Subcutaneous abdominal adipose tissue (tissue), 5 donors: ENCODE measurements at regions not wholly inside any gene's neighbourhood (a gene's known extent, or its start where the extent isn't known, plus 50 kb on each side); places are given as distances from the start of the nearest gene placed in this dataset.
A peak's percentile ranks its signal among the peaks of the same experiment; 100 is the strongest.

Experiments
- H3K27ac ChIP-seq: one replicate; pipeline ENCODE4 v1.7.0; 2013; ENCODE audit warnings: low read depth, mild to moderate bottlenecking, inconsistent platforms, low read length, moderate library complexity
- H3K27me3 ChIP-seq, 5 donors: one replicate each; pipeline ENCODE4 v1.7.0; 2013; ENCODE audit warnings: low read length in 5 of 5, inconsistent platforms in 1 of 5; ENCODE audit not compliant: control insufficient read depth in 5 of 5, insufficient read depth in 4 of 5
- H3K36me3 ChIP-seq, 5 donors: one replicate each; pipeline ENCODE4 v1.7.0; 2013; ENCODE audit warnings: low read length in 5 of 5; ENCODE audit not compliant: control insufficient read depth in 5 of 5, insufficient read depth in 5 of 5
- H3K4me1 ChIP-seq, 5 donors: one replicate each; pipeline ENCODE4 v1.7.0; 2013; ENCODE audit warnings: low read length in 5 of 5, mild to moderate bottlenecking in 3 of 5, moderate library complexity in 1 of 5; ENCODE audit not compliant: control insufficient read depth in 5 of 5, insufficient read depth in 5 of 5
- H3K4me3 ChIP-seq, 5 donors: one replicate each; pipeline ENCODE4 v1.7.0; 2013; ENCODE audit warnings: low read length in 5 of 5, low read depth in 1 of 5
- H3K9ac ChIP-seq, 5 donors: one replicate each; pipeline ENCODE4 v1.7.0; 2013; ENCODE audit warnings: low read length in 5 of 5, mild to moderate bottlenecking in 4 of 5, moderate library complexity in 3 of 5
- H3K9me3 ChIP-seq, 5 donors: one replicate each; pipeline ENCODE4 v1.7.0; 2013; ENCODE audit warnings: low read length in 5 of 5; ENCODE audit not compliant: control insufficient read depth in 5 of 5
- donor health status: healthy.
- donor health status: healthy.
- donor health status: healthy.
- donor health status: healthy.
- donor health status: healthy.

DNA sequence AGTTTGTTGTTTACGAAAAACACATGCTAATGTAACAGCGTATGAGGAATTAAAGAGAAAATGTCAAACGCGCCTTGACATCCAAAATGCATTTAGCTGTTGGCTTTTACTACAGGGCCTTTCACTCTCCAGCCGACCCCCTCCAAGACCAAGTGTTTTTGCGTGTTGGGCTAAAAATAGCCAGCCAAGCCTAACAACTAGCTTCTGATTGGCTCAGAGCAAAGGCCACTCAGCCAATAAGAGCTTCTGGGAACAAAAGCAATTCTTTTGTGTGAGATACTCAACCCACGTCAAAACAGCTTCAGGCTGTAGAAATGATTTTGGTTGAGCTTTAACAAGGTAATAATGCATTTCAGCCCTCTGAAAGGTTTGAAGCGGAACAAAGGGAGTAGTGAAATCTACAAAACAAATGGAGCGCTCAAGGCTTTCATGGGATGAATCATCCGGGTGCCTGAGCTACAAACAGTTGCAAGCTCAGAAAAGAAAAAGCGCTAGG lies 198.7 kb upstream of the DCN start:
- peak overlapping the region; percentile 82 for H3K27ac ChIP-seq
- no peaks in the 10 kb centered on the region for H3K9me3 ChIP-seq
- peaks cover 0 to 25% (median 15%) of the 10 kb centered on the region in 5 donors for H3K4me1 ChIP-seq
- peak overlapping the region; percentile 60 to 78 (median 74) for H3K4me3 ChIP-seq
- no peaks in the 10 kb centered on the region for H3K36me3 ChIP-seq
- H3K27me3 ChIP-seq = no peaks in the 10 kb centered on the region
- peak overlapping the region; percentile 27 to 71 (median 48) for H3K9ac ChIP-seq

DNA sequence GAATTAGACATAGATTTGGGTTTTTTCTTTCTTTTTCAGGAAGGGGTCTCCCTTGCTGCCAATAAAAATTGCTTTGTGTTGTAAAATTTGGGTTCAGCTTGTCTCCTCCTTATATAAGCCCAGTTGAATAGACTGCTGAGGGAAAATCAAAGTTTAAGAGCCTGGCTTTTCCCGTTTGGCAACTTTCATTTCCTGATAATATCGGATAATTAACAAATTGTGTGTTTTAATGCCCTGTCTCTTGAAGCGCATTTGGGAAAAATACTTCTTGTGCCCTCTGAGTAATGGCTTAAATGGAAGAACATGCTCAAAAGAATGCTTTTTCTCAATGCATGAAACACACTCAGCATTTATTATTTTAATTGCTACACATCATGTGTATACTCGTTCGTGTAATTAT lies 198.0 kb upstream of the DCN start:
- Histone ChIP-seq H3K27ac (no peak overlapping the region), H3K9me3 (no peaks in the 10 kb centered on the region), H3K4me1 (peaks cover 0 to 25% (median 15%) of the 10 kb centered on the region in 5 donors), H3K9ac (no peak overlapping the region), H3K36me3 (no peaks in the 10 kb centered on the region), H3K27me3 (no peaks in the 10 kb centered on the region), H3K4me3 (peak overlapping the region in 2 of 5 donors; percentile 60 to 75)

DNA sequence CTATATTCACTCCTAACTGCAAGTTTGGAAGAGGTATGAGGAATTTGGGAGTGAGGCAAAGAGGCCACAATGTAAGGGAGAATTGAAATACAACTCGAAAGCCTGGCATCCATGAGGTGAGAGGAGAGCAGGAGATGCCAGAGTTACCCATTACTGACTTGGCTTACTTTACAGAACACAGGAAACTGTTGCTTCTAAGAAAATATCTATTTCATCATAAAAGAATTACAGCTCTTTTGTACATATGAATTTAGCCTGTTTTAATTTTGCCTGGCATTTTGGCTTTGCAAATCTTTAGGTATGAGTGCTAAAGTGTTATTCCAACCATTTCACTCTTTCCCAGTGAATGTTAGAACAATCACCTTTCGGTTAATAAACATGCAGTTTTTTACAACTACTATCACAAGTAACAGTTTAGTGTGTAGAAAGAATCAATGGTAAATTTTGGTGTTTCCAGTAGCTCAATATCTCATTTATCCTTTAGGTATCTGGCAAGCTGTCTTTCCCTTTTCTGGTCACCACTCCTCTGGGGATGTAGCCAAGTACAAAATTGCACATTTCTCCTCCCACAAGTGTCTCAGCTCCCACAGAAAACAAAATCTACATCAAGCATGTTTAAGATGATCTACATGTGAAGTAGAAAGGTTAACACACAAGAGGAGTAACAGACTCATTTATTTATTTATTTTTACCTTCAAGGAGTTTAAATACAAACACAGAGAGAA lies 196.6 kb upstream of the DCN start:
- Histone ChIP-seq H3K27ac (no peak overlapping the region), H3K36me3 (no peaks in the 10 kb centered on the region), H3K4me1 (peaks cover 0 to 25% (median 15%) of the 10 kb centered on the region in 5 donors), H3K27me3 (no peaks in the 10 kb centered on the region), H3K9me3 (no peaks in the 10 kb centered on the region), H3K9ac (no peak overlapping the region), H3K4me3 (no peak overlapping the region)

DNA sequence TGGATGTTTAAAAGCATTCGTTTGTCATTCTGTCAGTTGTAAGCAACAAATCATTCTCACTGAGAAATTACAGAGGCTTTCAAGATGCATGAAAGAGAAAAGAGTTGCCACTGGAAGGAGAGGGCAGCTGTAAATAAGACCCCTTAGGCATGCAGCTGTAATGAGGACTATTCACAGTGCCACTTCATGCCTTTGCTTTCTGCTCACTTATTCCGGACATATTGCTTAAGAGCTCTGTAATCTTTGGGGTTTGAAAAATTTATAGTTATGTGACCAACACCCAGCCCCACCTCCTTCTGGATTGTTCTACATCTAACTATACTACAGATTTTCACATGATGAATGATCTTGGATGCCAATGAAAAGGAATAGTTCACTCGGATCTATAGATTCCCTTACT lies 194.8 kb upstream of the DCN start:
- H3K4me1 ChIP-seq = peaks cover 0 to 25% (median 15%) of the 10 kb centered on the region in 5 donors
- H3K36me3 ChIP-seq = no peaks in the 10 kb centered on the region
- H3K4me3 ChIP-seq = no peak overlapping the region
- peaks cover 0 to 2% (median 0%) of the 10 kb centered on the region in 5 donors for H3K27me3 ChIP-seq
- no peaks in the 10 kb centered on the region for H3K9me3 ChIP-seq
- no peak overlapping the region for H3K9ac ChIP-seq
- no peak overlapping the region for H3K27ac ChIP-seq

DNA sequence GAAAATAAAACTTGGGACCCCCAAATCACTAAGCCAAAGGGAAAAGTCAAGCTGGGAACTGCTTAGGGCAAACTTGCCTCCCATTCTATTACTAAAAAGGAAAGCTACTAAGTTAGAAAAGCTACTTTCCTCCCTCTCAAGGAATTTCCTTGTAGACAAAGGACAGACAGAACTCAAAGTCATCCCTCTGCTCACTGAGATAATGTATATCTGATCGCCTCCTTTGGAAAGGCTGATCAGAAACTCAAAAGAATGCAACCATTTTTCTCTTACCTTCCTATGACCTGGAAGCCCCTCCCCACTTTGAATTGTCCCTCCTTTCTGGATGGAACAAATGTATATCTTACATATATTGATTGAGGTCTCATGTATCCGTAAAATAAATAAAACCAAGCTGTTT lies 190.5 kb upstream of the DCN start:
- Histone ChIP-seq H3K4me1 (no peaks in the 10 kb centered on the region), H3K27ac (no peak overlapping the region), H3K4me3 (no peak overlapping the region), H3K27me3 (peaks cover 0 to 2% (median 0%) of the 10 kb centered on the region in 5 donors), H3K9me3 (no peaks in the 10 kb centered on the region), H3K9ac (no peak overlapping the region), H3K36me3 (no peaks in the 10 kb centered on the region)

DNA sequence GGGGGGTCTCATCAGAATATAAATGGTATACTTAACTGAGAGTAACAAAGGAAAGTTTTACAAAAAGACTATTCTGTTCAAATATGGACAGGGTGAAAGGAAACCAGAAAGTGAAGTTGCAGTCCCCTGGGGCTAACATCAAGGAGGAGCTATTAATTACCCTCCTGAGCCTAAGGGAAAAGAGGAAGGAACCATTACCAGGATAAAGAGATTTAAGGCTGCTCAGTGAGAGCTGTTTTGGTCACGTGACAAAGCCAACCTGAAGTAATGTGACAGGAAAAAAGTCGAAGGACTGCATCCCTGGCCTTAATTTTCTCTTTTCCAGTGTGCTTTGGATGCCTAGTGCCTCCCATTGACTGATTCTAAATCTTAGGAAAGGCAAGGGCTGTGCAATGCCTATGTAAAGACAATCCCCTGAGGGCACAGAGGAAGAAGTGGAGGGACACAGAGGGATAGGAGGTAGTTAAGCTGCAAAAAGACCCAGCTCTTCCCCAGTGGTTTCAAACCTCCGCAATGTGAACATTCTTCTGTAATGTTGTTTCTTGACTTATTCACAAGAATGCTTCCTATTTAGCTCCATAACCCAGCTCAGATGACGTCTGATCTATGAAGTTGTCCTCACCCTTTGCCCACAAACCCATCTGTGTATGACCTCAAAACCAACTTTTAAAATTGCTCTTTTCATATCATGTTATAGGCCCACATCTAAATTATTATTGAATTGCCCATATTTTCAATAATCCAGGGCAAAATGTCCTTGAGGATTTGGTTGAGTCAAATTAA lies 187.7 kb upstream of the DCN start:
- no peaks in the 10 kb centered on the region for H3K36me3 ChIP-seq
- no peaks in the 10 kb centered on the region for H3K4me1 ChIP-seq
- H3K4me3 ChIP-seq = no peak overlapping the region
- H3K27ac ChIP-seq = no peak overlapping the region
- no peaks in the 10 kb centered on the region for H3K9me3 ChIP-seq
- peaks cover 0 to 2% (median 0%) of the 10 kb centered on the region in 5 donors for H3K27me3 ChIP-seq
- H3K9ac ChIP-seq = no peak overlapping the region

DNA sequence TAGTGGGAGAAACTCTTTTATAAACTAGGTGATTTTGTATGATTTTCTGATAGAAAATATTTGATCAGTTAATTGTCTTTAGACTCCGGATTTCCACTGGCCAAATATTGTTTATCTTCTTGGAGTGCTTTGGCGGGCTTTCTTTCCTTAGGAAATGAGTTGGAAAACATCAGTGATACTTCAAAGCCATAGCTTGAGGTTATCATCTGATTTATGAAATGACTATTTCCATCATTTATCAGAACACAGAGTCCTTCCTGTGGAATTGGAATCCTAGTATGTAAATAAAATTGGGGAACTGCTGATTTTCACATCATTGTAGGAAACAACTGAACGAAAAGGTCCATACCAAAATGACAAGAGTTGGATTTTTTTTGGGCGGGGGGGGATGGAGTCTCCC lies 186.0 kb upstream of the DCN start:
- no peaks in the 10 kb centered on the region for H3K9me3 ChIP-seq
- H3K4me1 ChIP-seq = no peaks in the 10 kb centered on the region
- H3K36me3 ChIP-seq = no peaks in the 10 kb centered on the region
- peaks cover 0 to 1% (median 0%) of the 10 kb centered on the region in 5 donors for H3K27me3 ChIP-seq
- no peak overlapping the region for H3K4me3 ChIP-seq
- H3K9ac ChIP-seq = no peak overlapping the region
- H3K27ac ChIP-seq = no peak overlapping the region

DNA sequence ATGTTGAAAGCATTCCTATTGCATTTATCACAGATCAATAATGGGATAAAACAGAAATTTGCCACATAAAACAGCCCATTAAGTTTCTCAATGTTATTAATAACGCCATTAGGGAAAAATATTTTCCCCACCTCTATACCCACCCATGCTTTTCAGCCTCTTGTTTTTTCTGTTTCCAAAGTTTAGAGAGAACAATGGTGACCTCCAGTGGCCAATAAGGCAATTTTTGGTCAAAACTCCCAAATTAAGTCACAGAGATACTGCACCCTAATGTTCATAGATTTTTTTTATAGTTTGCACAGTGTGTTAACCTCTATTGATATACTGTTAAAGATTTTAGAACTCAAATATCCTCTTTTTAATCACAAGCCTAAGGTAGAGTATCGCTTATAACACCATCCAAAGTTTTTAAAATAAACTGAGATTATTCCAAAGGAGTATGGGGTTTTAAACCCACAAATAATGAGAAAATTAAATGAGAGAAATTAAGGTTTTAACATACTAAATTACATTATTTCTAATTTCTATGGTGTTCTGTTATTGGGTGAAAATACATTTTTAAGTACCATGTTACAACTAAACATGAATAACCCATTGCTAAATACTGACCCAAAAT lies 184.7 kb upstream of the DCN start:
- Histone ChIP-seq H3K9me3 (no peaks in the 10 kb centered on the region), H3K4me1 (no peaks in the 10 kb centered on the region), H3K9ac (no peak overlapping the region), H3K4me3 (no peak overlapping the region), H3K36me3 (no peaks in the 10 kb centered on the region), H3K27ac (no peak overlapping the region), H3K27me3 (no peaks in the 10 kb centered on the region)

DNA sequence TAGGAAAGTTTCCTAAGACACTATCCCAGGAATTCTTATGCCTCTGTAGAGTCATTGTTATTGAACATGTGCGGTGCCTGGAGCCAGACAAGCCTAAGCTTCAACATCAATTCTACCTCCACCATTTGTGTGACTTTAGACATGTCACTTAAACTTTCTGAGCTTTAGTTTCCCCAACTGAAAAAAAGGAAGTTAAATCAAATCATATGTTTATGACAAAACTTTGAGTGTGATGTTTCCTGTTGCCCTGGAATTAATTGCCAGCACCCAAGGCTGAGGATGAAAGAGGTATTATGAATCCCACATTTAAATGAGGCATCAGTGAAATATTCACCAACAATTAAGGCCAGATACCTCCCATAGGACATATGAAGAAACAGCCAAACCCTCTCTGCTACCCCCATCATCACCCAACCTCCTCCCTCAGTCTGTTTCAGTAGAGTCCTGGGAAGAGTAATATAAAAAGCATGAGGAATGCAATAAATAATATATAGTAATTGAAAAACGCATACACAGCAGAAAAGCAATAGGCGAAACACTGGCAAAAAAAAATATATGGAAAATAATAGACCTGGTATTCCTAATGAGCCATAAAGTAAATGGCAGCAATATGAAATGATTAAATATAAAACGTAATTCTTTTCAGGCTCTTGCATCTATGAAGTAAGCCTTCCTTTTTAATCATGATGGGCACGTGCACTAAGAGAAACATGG lies 182.0 kb upstream of the DCN start:
- H3K4me1 ChIP-seq = peaks cover 0 to 3% (median 0%) of the 10 kb centered on the region in 5 donors
- H3K9me3 ChIP-seq = no peaks in the 10 kb centered on the region
- H3K9ac ChIP-seq = no peak overlapping the region
- H3K27ac ChIP-seq = no peak overlapping the region
- no peak overlapping the region for H3K4me3 ChIP-seq
- H3K36me3 ChIP-seq = no peaks in the 10 kb centered on the region
- H3K27me3 ChIP-seq = no peaks in the 10 kb centered on the region
